HepG2 (cell line): ENCODE measurements at regions not wholly inside any gene's neighbourhood (a gene's known extent, or its start where the extent isn't known, plus 50 kb on each side); places are given as distances from the start of the nearest gene placed in this dataset.

Experiments
- ATAC-seq: fragments of 200-7000 bp; cut with Tn5 transposase; 3 replicates; pipeline ENCODE4 v1.9.1; 2020; ENCODE audit warnings: mild to moderate bottlenecking, moderate library complexity
- BruUV-seq: library from RNA; stranded (reverse); fragments of 400-500 nt; replicated peaks from 2 replicates; lab custom pipeline; 2021; lab: Mats Ljungman, UMichigan
- CTCF ChIA-PET: fragments of 300-600 bp; formaldehyde crosslinking; extraction: SDS; loops from one replicate; lab custom pipeline; 2021; ENCODE audit warnings: low total read pairs, inconsistent platforms, low intra/inter-chr PET ratio; lab: Yijun Ruan, JAX
- POLR2A ChIA-PET: fragments of 350-600 bp; sonication (Branson Sonifier 250); formaldehyde crosslinking; loops from one replicate; lab custom pipeline; 2020; ENCODE audit warnings: antibody characterized with exemption, inconsistent platforms; lab: Yijun Ruan, JAX
- DNase-seq: peaks from one replicate; pipeline ENCODE4 v3.0.0-alpha.2; 2015; ENCODE audit warnings: low spot score
- FAIRE-seq: peaks from 3 replicates; lab custom pipeline; 2011; peaks lifted over from hg19 to GRCh38; lab: Jason Lieb, UNC
- H2AFZ ChIP-seq: one replicate; pipeline ENCODE4 v1.6.1; 2011; ENCODE audit warnings: low read length, inconsistent platforms
- H3K27ac ChIP-seq: fragments of 300-600 bp; 3 replicates; pipeline ENCODE4 v1.8.0; 2011; ENCODE audit warnings: mixed run types, mild to moderate bottlenecking, mixed read lengths, low read length, inconsistent platforms; ENCODE audit not compliant: insufficient read depth; ENCODE audit errors: extremely low read length
- H3K27me3 ChIP-seq, 2 experiments: fragments of 200-600 bp in 1 of 2; 2 replicates in 1 of 2; 3 replicates in 1 of 2; pipeline versions ENCODE4 v1.6.0 to v1.8.0; 2011; ENCODE audit warnings: low read length in 2 of 2, mild to moderate bottlenecking in 2 of 2, moderate library complexity in 2 of 2, inconsistent platforms in 1 of 2; ENCODE audit not compliant: insufficient read depth in 2 of 2, control insufficient read depth in 1 of 2
- H3K36me3 ChIP-seq, 2 experiments: fragments of 200-600 bp in 1 of 2; replicated peaks in 1 of 2; 2 replicates in 1 of 2; 3 replicates in 1 of 2; pipeline versions ENCODE4 v1.5.1 to v1.8.0; 2011; ENCODE audit warnings: low read length in 2 of 2, inconsistent platforms in 1 of 2; ENCODE audit not compliant: insufficient read depth in 2 of 2, control insufficient read depth in 1 of 2
- H3K4me1 ChIP-seq: 2 replicates; pipeline ENCODE4 v1.5.1; 2012; ENCODE audit warnings: low read length, inconsistent platforms; ENCODE audit not compliant: insufficient read depth
- H3K4me2 ChIP-seq: 2 replicates; pipeline ENCODE4 v1.6.0; 2011; ENCODE audit warnings: low read depth, low read length, inconsistent platforms
- H3K4me3 ChIP-seq, 3 experiments: fragments of 200-600 bp in 1 of 3; sonication (generic), shearing (Covaris generic) in 1 of 3; replicated peaks in 1 of 3; 2 replicates each; pipeline ENCODE4 v1.5.1; 2011 to 2016; ENCODE audit warnings: low read length in 3 of 3, inconsistent platforms in 2 of 3, low read depth in 2 of 3, mild to moderate bottlenecking in 2 of 3, control low read depth in 1 of 3, mixed read lengths in 1 of 3; ENCODE audit not compliant: insufficient read depth in 1 of 3
- H3K79me2 ChIP-seq: one replicate; pipeline ENCODE4 v1.6.1; 2011; ENCODE audit warnings: low read length, inconsistent platforms; ENCODE audit not compliant: insufficient read depth
- H3K9ac ChIP-seq: 2 replicates; pipeline ENCODE4 v1.6.0; 2011; ENCODE audit warnings: mild to moderate bottlenecking, low read depth, low read length, inconsistent platforms; ENCODE audit not compliant: insufficient read depth
- H3K9me3 ChIP-seq: 2 replicates; pipeline ENCODE4 v1.5.1; 2012; ENCODE audit warnings: mild to moderate bottlenecking, low read length
- H4K20me1 ChIP-seq: 2 replicates; pipeline ENCODE4 v1.6.0; 2011; ENCODE audit warnings: inconsistent platforms, mild to moderate bottlenecking, low read length, moderate library complexity; ENCODE audit not compliant: insufficient read depth
- IRF1 ChIP-seq: sonication (generic); formaldehyde crosslinking; IDR thresholded peaks from 2 replicates; pipeline ENCODE4 v1.4.0; 2020; ENCODE audit warnings: low read depth, mild to moderate bottlenecking, missing genetic modification reagents
- MTA1 ChIP-seq: sonication (generic); formaldehyde crosslinking; IDR thresholded peaks from 2 replicates; pipeline ENCODE4 v1.4.0; 2020; ENCODE audit warnings: missing genetic modification reagents, mild to moderate bottlenecking, borderline replicate concordance
- RELA ChIP-seq: sonication (generic); formaldehyde crosslinking; IDR thresholded peaks from 2 replicates; pipeline ENCODE4 v1.4.0; 2020; ENCODE audit warnings: missing genetic modification reagents
- SMC3 ChIP-seq: IDR thresholded peaks from 2 replicates; pipeline ENCODE4 v1.6.1; 2011; ENCODE audit warnings: low read length, improper control_type of control experiment
- ZNF546 ChIP-seq: sonication (generic); formaldehyde crosslinking; conservative IDR thresholded peaks from 2 replicates; pipeline ENCODE4 v1.8.1; 2023; ENCODE audit warnings: mild to moderate bottlenecking, missing genetic modification reagents
- ZNF576 ChIP-seq: sonication (generic); formaldehyde crosslinking; IDR thresholded peaks from 2 replicates; pipeline ENCODE4 v1.4.0; 2020; ENCODE audit warnings: mild to moderate bottlenecking, missing genetic modification reagents
- ZNF652 ChIP-seq: IDR thresholded peaks from 2 replicates; pipeline ENCODE4 v1.6.1; 2016; ENCODE audit warnings: low read depth, borderline replicate concordance
- ZNF674 ChIP-seq: sonication (generic); formaldehyde crosslinking; IDR thresholded peaks from 2 replicates; pipeline ENCODE4 v1.5.0; 2020; ENCODE audit warnings: low read depth, mild to moderate bottlenecking, missing genetic modification reagents
- ZNF891 ChIP-seq: sonication (generic); formaldehyde crosslinking; IDR thresholded peaks from 2 replicates; pipeline ENCODE4 v1.5.0; 2020; ENCODE audit warnings: mild to moderate bottlenecking, missing genetic modification reagents
- WGBS: methylation state at CpG from one replicate; pipeline ENCODE4 v1.1.6; 2017; ENCODE audit warnings: low lambda C conversion rate; 5-methylcytosine and 5-hydroxymethylcytosine counted together
- in situ Hi-C: cut with HindIII; loops from 2 replicates; pipeline ENCODE4 v1.10.0; 2017; ENCODE audit warnings: low pct_unique_long_range_greater_than_20kb; ENCODE audit not compliant: extremely low pct_ligation_motif_present
- intact Hi-C: fragments of 100-400 bp; cut with micrococcal nuclease; formaldehyde crosslinking; loops from one replicate; pipeline ENCODE4 v1.10.0; 2022; ENCODE audit not compliant: unreplicated experiment

GRCh38 chr7:26592011-26592410 lies 272.4 kb downstream of the SKAP2 start (continued):
- no peak for TF ChIP-seq IRF1 (CRISPR knock-in tag)
- no peak for TF ChIP-seq SMC3
- TF ChIP-seq MTA1 (CRISPR knock-in tag): no peak
- TF ChIP-seq ZNF546 (CRISPR knock-in tag): no peak
- no peak for TF ChIP-seq ZNF576
- TF ChIP-seq ZNF674: no peak
- no peak for TF ChIP-seq RELA (CRISPR knock-in tag)
- no peak for TF ChIP-seq ZNF652

- DNase-seq: no peak
- no peaks in the 10 kb centered on the region for H3K4me1 ChIP-seq
Observed at GRCh38 chr7:26593393-26593792, 271.0 kb downstream of the SKAP2 start.

More at GRCh38 chr7:26593393-26593792, 271.0 kb downstream of the SKAP2 start:
- no peak overlapping the region for H3K27ac ChIP-seq
- CTCF ChIA-PET: no interaction called here
- POLR2A ChIA-PET: no interaction called here
- H3K4me3 ChIP-seq: no peak overlapping the region
- H3K36me3 ChIP-seq: no peaks in the 10 kb centered on the region
- no peak overlapping the region for H3K9ac ChIP-seq
- in situ Hi-C loops: no loop called here
- 12% methylated on average over 5 of the region's 9 CpGs for WGBS
- intact Hi-C loops: no loop called here
- no peaks in the 10 kb centered on the region for H3K9me3 ChIP-seq
- H3K4me2 ChIP-seq: no peak overlapping the region
- no peak for FAIRE-seq
- H2AFZ ChIP-seq: no peak overlapping the region
- H4K20me1 ChIP-seq: no peaks in the 10 kb centered on the region
- ATAC-seq: no peak
- TF ChIP-seq ZNF891 (CRISPR knock-in tag): no peak
- H3K27me3 ChIP-seq: peaks cover 0 to 4% of the 10 kb centered on the region in 2 experiments; a peak in 2 of 5 replicates
- H3K79me2 ChIP-seq: no peaks in the 10 kb centered on the region
- BruUV-seq: no TSS peak
